Neural cell (in vitro differentiated cells): ENCODE measurements at regions not wholly inside any gene's neighbourhood (a gene's known extent, or its start where the extent isn't known, plus 50 kb on each side); places are given as distances from the start of the nearest gene placed in this dataset.

Experiments used
- H2AFZ ChIP-seq: fragments of 200-600, 300-800 bp; sonication (generic), shearing (Covaris generic); 2 replicates; pipeline ENCODE4 v1.6.0; 2014; ENCODE audit warnings: low read depth, mild to moderate bottlenecking, antibody characterized with exemption, low read length, moderate library complexity
- H3F3A ChIP-seq: fragments of 200-600 bp; shearing (Covaris generic); 2 replicates; pipeline ENCODE4 v1.6.1; 2016; ENCODE audit warnings: mild to moderate bottlenecking, moderate library complexity, mixed read lengths, antibody characterized with exemption, low read length; ENCODE audit not compliant: insufficient read depth, poor library complexity, severe bottlenecking
- H3K27ac ChIP-seq: fragments of 200-600, 300-800 bp; sonication (generic), shearing (Covaris generic); 2 replicates; pipeline ENCODE4 v1.5.1; 2014; ENCODE audit warnings: mild to moderate bottlenecking, low read length, moderate library complexity
- H3K27me3 ChIP-seq: fragments of 300-800, 200-600 bp; sonication (generic), shearing (Covaris generic); 2 replicates; pipeline ENCODE4 v1.6.0; 2014; ENCODE audit warnings: mild to moderate bottlenecking, low read depth, low read length, moderate library complexity; ENCODE audit not compliant: insufficient read depth
- H3K36me3 ChIP-seq: fragments of 300-800, 200-600 bp; sonication (generic), shearing (Covaris generic); 2 replicates; pipeline ENCODE4 v1.5.1; 2014; ENCODE audit warnings: mild to moderate bottlenecking, antibody characterized with exemption, low read length, moderate library complexity; ENCODE audit not compliant: insufficient read depth
- H3K4me2 ChIP-seq: fragments of 300-800, 200-600 bp; sonication (generic), shearing (Covaris generic); 2 replicates; pipeline ENCODE4 v1.6.0; 2014; ENCODE audit warnings: mild to moderate bottlenecking, low read length
- H3K4me3 ChIP-seq: fragments of 300-800, 200-600 bp; sonication (generic), shearing (Covaris generic); 2 replicates; pipeline ENCODE4 v1.5.1; 2014; ENCODE audit warnings: mild to moderate bottlenecking, low read length, moderate library complexity
- H3K79me2 ChIP-seq: fragments of 200-600 bp; shearing (Covaris generic); replicated peaks from 2 replicates; pipeline ENCODE4 v1.6.0; 2014; ENCODE audit warnings: mild to moderate bottlenecking, low read length, moderate library complexity; ENCODE audit not compliant: insufficient read depth
- H3K9ac ChIP-seq: fragments of 300-800, 200-600 bp; sonication (generic), shearing (Covaris generic); 2 replicates; pipeline ENCODE4 v1.6.1; 2016; ENCODE audit warnings: mild to moderate bottlenecking, low read length, mixed read lengths
- H3K9me2 ChIP-seq: fragments of 200-600 bp; shearing (Covaris generic); 2 replicates; pipeline ENCODE4 v1.6.1; 2016; ENCODE audit warnings: mild to moderate bottlenecking, low read length, mixed read lengths; ENCODE audit not compliant: insufficient read depth
- H3K9me3 ChIP-seq: fragments of 200-600, 300-800 bp; sonication (generic), shearing (Covaris generic); 2 replicates; pipeline ENCODE4 v1.6.1; 2016; ENCODE audit warnings: mild to moderate bottlenecking, mixed run types, low read length, moderate library complexity, mixed read lengths
- H4K20me1 ChIP-seq: fragments of 200-600 bp; shearing (Covaris generic); 2 replicates; pipeline ENCODE4 v1.6.1; 2016; ENCODE audit warnings: mild to moderate bottlenecking, mixed run types; ENCODE audit not compliant: insufficient read depth
- EP300 ChIP-seq: fragments of 450-650 bp; conservative IDR thresholded peaks from 2 replicates; pipeline ENCODE4 v1.6.1; 2014; ENCODE audit warnings: antibody characterized with exemption, mild to moderate bottlenecking, moderate library complexity; ENCODE audit not compliant: poor library complexity, severe bottlenecking
- EZH2 ChIP-seq: fragments of 200-600, 300-800 bp; shearing (Covaris generic), sonication (generic); IDR thresholded peaks from 2 replicates; pipeline ENCODE4 v1.6.1; 2014; ENCODE audit warnings: antibody characterized with exemption, low read length, borderline replicate concordance, mild to moderate bottlenecking; ENCODE audit not compliant: insufficient read depth, poor library complexity, severe bottlenecking
- MXI1 ChIP-seq: fragments of 450-650 bp; conservative IDR thresholded peaks from 2 replicates; pipeline ENCODE4 v1.6.1; 2014; ENCODE audit warnings: antibody characterized with exemption, mild to moderate bottlenecking; ENCODE audit not compliant: poor library complexity, severe bottlenecking
- POLR2AphosphoS5 ChIP-seq: IDR thresholded peaks from 2 replicates; pipeline ENCODE4 v1.6.1; 2012
- RAD21 ChIP-seq: fragments of 450-650 bp; conservative IDR thresholded peaks from 2 replicates; pipeline ENCODE4 v1.6.1; 2014; ENCODE audit warnings: antibody characterized with exemption, mild to moderate bottlenecking, moderate library complexity
- SMC3 ChIP-seq: fragments of 450-650 bp; conservative IDR thresholded peaks from 2 replicates; pipeline ENCODE4 v1.6.1; 2014; ENCODE audit warnings: antibody characterized with exemption, mild to moderate bottlenecking, moderate library complexity; ENCODE audit not compliant: poor library complexity
- TAF1 ChIP-seq: IDR thresholded peaks from 2 replicates; pipeline ENCODE4 v1.6.1; 2012; ENCODE audit warnings: low read depth
- TF ChIP-seq, protein P1 (sequence below): fragments of 450-650 bp; IDR thresholded peaks from 2 replicates; pipeline ENCODE4 v1.5.1; 2014; ENCODE audit warnings: antibody characterized with exemption, mild to moderate bottlenecking, moderate library complexity; ENCODE audit not compliant: poor library complexity, severe bottlenecking
- TF ChIP-seq, protein P2 (sequence below): IDR thresholded peaks from 2 replicates; pipeline ENCODE4 v1.6.1; 2012; ENCODE audit warnings: borderline replicate concordance

DNA sequence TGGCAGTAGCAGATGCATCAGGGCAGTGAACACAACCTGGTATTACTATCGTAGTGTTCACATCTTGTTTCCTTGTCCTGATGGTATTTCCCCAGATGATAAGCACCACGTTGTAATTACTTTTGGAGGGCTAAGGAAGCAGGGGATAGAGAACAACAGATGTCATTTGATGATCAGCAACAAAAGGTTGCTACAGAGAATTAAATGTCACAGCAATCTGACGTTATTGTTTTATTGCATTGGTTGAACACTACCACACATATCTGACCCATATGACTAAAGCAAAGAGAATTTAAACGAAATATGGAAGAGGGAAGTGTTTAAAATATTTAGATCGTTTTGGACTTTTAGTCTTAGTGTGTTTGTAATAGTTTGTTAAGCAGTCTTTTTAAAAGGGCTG lies 408.3 kb downstream of the SH3GL2 start:
- Histone ChIP-seq H3K27me3 (no peaks in the 10 kb centered on the region), H2AFZ (no peak overlapping the region), H4K20me1 (no peaks in the 10 kb centered on the region), H3K4me3 (no peak overlapping the region), H3K9me3 (no peaks in the 10 kb centered on the region), H3K36me3 (no peaks in the 10 kb centered on the region), H3K79me2 (no peaks in the 10 kb centered on the region), H3K9ac (no peak overlapping the region), H3K27ac (no peak overlapping the region), H3F3A (no peaks in the 10 kb centered on the region), H3K9me2 (no peaks in the 10 kb centered on the region), H3K4me2 (no peak overlapping the region)
- TF ChIP-seq TAF1 = no peak

DNA sequence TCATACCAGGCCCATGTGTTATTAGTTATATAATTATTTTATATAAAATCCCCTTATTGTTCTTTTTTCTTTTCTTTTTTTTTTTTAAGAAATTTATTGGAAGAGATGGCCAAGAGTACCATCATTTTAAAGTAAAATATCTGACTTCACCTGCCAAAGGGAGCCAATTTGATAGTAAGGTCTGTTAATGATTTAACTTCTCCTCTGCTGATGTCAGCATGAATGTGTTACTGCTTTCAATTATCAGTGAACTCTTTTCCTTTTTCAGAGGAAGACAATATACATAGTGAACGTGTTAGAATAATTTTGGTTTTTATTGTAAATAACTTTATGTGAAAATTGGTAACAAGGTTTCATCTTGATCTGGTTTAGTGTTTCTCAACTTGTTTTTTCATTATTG lies 409.6 kb downstream of the SH3GL2 start:
- TF ChIP-seq MXI1 (no peak), POLR2AphosphoS5 (no peak), EP300 (no peak), RAD21 (no peak), EZH2 (no peak), TAF1 (no peak), SMC3 (no peak)
- TF ChIP-seq, protein P1, sequence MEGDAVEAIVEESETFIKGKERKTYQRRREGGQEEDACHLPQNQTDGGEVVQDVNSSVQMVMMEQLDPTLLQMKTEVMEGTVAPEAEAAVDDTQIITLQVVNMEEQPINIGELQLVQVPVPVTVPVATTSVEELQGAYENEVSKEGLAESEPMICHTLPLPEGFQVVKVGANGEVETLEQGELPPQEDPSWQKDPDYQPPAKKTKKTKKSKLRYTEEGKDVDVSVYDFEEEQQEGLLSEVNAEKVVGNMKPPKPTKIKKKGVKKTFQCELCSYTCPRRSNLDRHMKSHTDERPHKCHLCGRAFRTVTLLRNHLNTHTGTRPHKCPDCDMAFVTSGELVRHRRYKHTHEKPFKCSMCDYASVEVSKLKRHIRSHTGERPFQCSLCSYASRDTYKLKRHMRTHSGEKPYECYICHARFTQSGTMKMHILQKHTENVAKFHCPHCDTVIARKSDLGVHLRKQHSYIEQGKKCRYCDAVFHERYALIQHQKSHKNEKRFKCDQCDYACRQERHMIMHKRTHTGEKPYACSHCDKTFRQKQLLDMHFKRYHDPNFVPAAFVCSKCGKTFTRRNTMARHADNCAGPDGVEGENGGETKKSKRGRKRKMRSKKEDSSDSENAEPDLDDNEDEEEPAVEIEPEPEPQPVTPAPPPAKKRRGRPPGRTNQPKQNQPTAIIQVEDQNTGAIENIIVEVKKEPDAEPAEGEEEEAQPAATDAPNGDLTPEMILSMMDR = no peak
- TF ChIP-seq, protein P2, sequence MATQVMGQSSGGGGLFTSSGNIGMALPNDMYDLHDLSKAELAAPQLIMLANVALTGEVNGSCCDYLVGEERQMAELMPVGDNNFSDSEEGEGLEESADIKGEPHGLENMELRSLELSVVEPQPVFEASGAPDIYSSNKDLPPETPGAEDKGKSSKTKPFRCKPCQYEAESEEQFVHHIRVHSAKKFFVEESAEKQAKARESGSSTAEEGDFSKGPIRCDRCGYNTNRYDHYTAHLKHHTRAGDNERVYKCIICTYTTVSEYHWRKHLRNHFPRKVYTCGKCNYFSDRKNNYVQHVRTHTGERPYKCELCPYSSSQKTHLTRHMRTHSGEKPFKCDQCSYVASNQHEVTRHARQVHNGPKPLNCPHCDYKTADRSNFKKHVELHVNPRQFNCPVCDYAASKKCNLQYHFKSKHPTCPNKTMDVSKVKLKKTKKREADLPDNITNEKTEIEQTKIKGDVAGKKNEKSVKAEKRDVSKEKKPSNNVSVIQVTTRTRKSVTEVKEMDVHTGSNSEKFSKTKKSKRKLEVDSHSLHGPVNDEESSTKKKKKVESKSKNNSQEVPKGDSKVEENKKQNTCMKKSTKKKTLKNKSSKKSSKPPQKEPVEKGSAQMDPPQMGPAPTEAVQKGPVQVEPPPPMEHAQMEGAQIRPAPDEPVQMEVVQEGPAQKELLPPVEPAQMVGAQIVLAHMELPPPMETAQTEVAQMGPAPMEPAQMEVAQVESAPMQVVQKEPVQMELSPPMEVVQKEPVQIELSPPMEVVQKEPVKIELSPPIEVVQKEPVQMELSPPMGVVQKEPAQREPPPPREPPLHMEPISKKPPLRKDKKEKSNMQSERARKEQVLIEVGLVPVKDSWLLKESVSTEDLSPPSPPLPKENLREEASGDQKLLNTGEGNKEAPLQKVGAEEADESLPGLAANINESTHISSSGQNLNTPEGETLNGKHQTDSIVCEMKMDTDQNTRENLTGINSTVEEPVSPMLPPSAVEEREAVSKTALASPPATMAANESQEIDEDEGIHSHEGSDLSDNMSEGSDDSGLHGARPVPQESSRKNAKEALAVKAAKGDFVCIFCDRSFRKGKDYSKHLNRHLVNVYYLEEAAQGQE = no peak
- no peak overlapping the region for H3K9ac ChIP-seq
- no peaks in the 10 kb centered on the region for H4K20me1 ChIP-seq
- H3K36me3 ChIP-seq = no peaks in the 10 kb centered on the region
- no peaks in the 10 kb centered on the region for H3K9me2 ChIP-seq
- no peaks in the 10 kb centered on the region for H3K9me3 ChIP-seq
- H2AFZ ChIP-seq = no peak overlapping the region
- no peak overlapping the region for H3K27ac ChIP-seq
- H3K27me3 ChIP-seq = no peaks in the 10 kb centered on the region
- no peaks in the 10 kb centered on the region for H3F3A ChIP-seq
- H3K4me3 ChIP-seq = no peak overlapping the region
- H3K4me2 ChIP-seq = no peak overlapping the region
- no peaks in the 10 kb centered on the region for H3K79me2 ChIP-seq

DNA sequence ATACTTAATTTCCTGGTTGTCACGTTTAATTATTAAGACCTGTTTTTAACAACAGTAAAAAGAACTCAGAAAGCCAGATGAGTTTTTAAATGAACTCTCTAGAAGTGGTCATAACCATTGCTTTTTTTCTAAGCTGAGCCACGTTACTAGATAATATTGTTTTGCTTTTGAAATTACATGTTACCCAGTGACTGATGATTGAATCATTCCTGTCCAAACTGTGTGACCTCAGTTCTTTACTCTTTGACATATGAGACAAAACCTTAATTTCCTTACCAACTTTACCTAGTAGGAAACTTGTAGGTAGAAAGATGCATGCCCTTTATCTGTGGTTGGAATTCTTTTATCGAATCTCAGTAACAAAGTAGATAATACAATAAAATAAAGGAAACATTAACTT lies 411.7 kb downstream of the SH3GL2 start:
- H3K4me3 ChIP-seq = no peak overlapping the region
- H4K20me1 ChIP-seq = no peaks in the 10 kb centered on the region
- H3K9me3 ChIP-seq = no peaks in the 10 kb centered on the region
- TF ChIP-seq EP300 = no peak
- no peak for TF ChIP-seq POLR2AphosphoS5
- no peak for TF ChIP-seq RAD21
- no peak for TF ChIP-seq MXI1
- TF ChIP-seq, protein P1 = no peak
- TF ChIP-seq, protein P2 = no peak
- TF ChIP-seq TAF1 = no peak
- TF ChIP-seq SMC3 = no peak
- no peak for TF ChIP-seq EZH2
- no peak overlapping the region for H2AFZ ChIP-seq
- H3F3A ChIP-seq = no peaks in the 10 kb centered on the region
- no peaks in the 10 kb centered on the region for H3K36me3 ChIP-seq
- no peaks in the 10 kb centered on the region for H3K27me3 ChIP-seq
- H3K9ac ChIP-seq = no peak overlapping the region
- H3K4me2 ChIP-seq = no peak overlapping the region
- H3K9me2 ChIP-seq = no peaks in the 10 kb centered on the region
- H3K79me2 ChIP-seq = no peaks in the 10 kb centered on the region
- H3K27ac ChIP-seq = no peak overlapping the region
